ENCODE measurements at regions not wholly inside any gene's neighbourhood (a gene's known extent, or its start where the extent isn't known, plus 50 kb on each side); places are given as distances from the start of the nearest gene placed in this dataset.

DNA sequence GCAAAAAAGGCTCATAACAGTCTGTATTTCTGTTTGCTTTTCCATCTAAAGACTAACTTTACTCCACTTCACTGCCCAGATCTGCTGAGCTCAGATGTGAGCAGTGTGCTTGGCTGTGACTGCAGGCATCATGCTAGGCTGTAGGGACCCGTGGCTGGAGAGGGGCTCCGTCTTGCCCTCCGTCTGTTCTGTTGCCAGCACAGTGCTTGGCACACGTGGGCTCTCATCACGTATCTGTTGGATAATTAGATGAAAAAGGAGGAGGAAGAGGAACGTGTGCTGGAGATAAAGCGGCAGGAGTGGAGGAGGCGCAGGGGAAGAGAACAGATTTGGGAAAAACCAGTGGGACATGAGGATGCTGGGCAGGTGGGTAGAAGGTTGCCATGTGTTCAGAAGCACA, 57.6 kb upstream of the IER3 start:
- Mint-ChIP-seq H3K4me1 (no peaks in the 10 kb centered on the region), H3K27me3 (ENCODE audit: insufficient read depth) (peaks cover 2% of the 10 kb centered on the region), H3K36me3 (ENCODE audit: low read depth) (no peaks in the 10 kb centered on the region), H3K4me3 (no peak overlapping the region), H3K9me3 (peaks cover under 1% of the 10 kb centered on the region), H3K27ac (no peak overlapping the region)
- 79 to 84% methylated on average over 5 to 8 of the region's 8 CpGs for WGBS, 2 experiments (ENCODE audit: insufficient coverage in 1 of 2, insufficient read length in 1 of 2)
- DNase-seq: no peak
- no peaks in the 10 kb centered on the region for H3K36me3 ChIP-seq (ENCODE audit: control insufficient read depth, insufficient read depth, low read length)
- no peak overlapping the region for H3K4me3 ChIP-seq (ENCODE audit: low read length)
- TF ChIP-seq, protein P1, sequence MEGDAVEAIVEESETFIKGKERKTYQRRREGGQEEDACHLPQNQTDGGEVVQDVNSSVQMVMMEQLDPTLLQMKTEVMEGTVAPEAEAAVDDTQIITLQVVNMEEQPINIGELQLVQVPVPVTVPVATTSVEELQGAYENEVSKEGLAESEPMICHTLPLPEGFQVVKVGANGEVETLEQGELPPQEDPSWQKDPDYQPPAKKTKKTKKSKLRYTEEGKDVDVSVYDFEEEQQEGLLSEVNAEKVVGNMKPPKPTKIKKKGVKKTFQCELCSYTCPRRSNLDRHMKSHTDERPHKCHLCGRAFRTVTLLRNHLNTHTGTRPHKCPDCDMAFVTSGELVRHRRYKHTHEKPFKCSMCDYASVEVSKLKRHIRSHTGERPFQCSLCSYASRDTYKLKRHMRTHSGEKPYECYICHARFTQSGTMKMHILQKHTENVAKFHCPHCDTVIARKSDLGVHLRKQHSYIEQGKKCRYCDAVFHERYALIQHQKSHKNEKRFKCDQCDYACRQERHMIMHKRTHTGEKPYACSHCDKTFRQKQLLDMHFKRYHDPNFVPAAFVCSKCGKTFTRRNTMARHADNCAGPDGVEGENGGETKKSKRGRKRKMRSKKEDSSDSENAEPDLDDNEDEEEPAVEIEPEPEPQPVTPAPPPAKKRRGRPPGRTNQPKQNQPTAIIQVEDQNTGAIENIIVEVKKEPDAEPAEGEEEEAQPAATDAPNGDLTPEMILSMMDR (conservative IDR thresholded peaks at IDR 0.05): no peak
- no peak overlapping the region for H3K9ac ChIP-seq (ENCODE audit: extremely low read depth, low read length, poor library complexity, severe bottlenecking)
- no peaks in the 10 kb centered on the region for H3K9me3 ChIP-seq (ENCODE audit: control insufficient read depth, low read length)
- H3K4me1 ChIP-seq (ENCODE audit: control insufficient read depth, insufficient read depth, low read length): no peaks in the 10 kb centered on the region
- H3K27me3 ChIP-seq (ENCODE audit: control insufficient read depth, insufficient read depth, low read length, poor library complexity, severe bottlenecking): no peaks in the 10 kb centered on the region
- no peak overlapping the region for H3K27ac ChIP-seq (ENCODE audit: low read depth, low read length)

DNA sequence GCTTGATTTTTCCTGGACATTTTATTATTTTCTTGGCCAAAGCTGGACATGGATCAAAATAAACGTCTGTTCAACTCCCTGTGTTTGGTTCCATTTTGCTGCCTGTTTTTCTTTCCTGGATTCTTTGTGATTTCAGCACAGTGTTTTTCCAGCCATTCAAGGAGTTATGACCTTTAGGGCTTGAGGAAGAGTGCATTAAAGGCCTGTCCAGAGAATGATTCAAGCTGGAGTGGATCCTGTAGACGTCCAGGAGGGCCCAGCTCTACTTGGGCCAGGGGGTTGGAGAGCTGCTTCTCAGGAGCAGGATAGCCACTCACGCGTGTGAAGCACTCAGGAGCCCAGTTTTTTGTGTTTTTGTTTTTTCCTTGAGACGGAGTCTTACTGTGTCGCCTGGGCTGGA, 56.5 kb upstream of the IER3 start:
- no peak overlapping the region for H3K4me3 Mint-ChIP-seq
- H3K9me3 Mint-ChIP-seq: no peaks in the 10 kb centered on the region
- no peak overlapping the region for H3K27ac ChIP-seq (ENCODE audit: low read depth, low read length)
- H3K36me3 ChIP-seq (ENCODE audit: control insufficient read depth, insufficient read depth, low read length): no peaks in the 10 kb centered on the region
- TF ChIP-seq, protein P1 (conservative IDR thresholded peaks at IDR 0.05): no peak
- no peaks in the 10 kb centered on the region for H3K36me3 Mint-ChIP-seq (ENCODE audit: low read depth)
- H3K9me3 ChIP-seq (ENCODE audit: control insufficient read depth, low read length): no peaks in the 10 kb centered on the region
- no peaks in the 10 kb centered on the region for H3K4me1 Mint-ChIP-seq
- peaks cover 7% of the 10 kb centered on the region for H3K27me3 Mint-ChIP-seq (ENCODE audit: insufficient read depth)
- H3K4me3 ChIP-seq (ENCODE audit: low read length): no peak overlapping the region
- DNase-seq: no peak
- 94 to 95% methylated on average over 6 of the region's 6 CpGs for WGBS, 2 experiments (ENCODE audit: insufficient coverage in 1 of 2, insufficient read length in 1 of 2)
- H3K9ac ChIP-seq (ENCODE audit: extremely low read depth, low read length, poor library complexity, severe bottlenecking): no peak overlapping the region
- no peaks in the 10 kb centered on the region for H3K4me1 ChIP-seq (ENCODE audit: control insufficient read depth, insufficient read depth, low read length)
- H3K27me3 ChIP-seq (ENCODE audit: control insufficient read depth, insufficient read depth, low read length, poor library complexity, severe bottlenecking): no peaks in the 10 kb centered on the region
- no peak overlapping the region for H3K27ac Mint-ChIP-seq

DNA sequence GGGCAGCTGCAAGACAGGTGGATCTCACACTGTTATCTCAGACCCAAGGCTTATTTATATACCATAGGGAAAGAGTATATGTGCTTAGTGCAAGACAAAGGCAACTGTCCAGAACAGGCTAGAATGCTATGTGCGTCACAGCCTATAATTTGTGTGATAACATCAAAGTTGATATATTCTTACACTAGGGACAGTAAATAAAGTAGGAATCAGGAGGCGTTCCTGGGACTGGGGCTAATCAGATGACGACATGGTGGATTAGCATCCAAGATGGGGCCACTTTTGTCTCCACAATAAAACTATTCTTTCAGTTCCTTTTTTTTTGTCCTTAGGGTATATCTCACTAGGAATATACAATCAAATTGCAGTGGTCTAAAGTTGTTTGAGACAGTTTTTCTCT, 54.9 kb upstream of the IER3 start:
- Histone ChIP-seq H3K9me3 (ENCODE audit: control insufficient read depth, low read length) (no peaks in the 10 kb centered on the region), H3K36me3 (ENCODE audit: control insufficient read depth, insufficient read depth, low read length) (no peaks in the 10 kb centered on the region), H3K4me3 (ENCODE audit: low read length) (no peak overlapping the region), H3K9ac (ENCODE audit: extremely low read depth, low read length, poor library complexity, severe bottlenecking) (no peak overlapping the region), H3K4me1 (ENCODE audit: control insufficient read depth, insufficient read depth, low read length) (no peaks in the 10 kb centered on the region), H3K27me3 (ENCODE audit: control insufficient read depth, insufficient read depth, low read length, poor library complexity, severe bottlenecking) (no peaks in the 10 kb centered on the region), H3K27ac (ENCODE audit: low read depth, low read length) (no peak overlapping the region)
- peaks cover 14% of the 10 kb centered on the region for H3K27me3 Mint-ChIP-seq (ENCODE audit: insufficient read depth)
- TF ChIP-seq, protein P1 (conservative IDR thresholded peaks at IDR 0.05): no peak
- H3K36me3 Mint-ChIP-seq (ENCODE audit: low read depth): no peaks in the 10 kb centered on the region
- H3K4me3 Mint-ChIP-seq: no peak overlapping the region
- no peaks in the 10 kb centered on the region for H3K9me3 Mint-ChIP-seq
- DNase-seq: no peak
- no peak overlapping the region for H3K27ac Mint-ChIP-seq
- no peaks in the 10 kb centered on the region for H3K4me1 Mint-ChIP-seq
- WGBS, 2 experiments (ENCODE audit: insufficient coverage in 1 of 2, insufficient read length in 1 of 2): 94 to 95% methylated on average over 2 to 3 of the region's 3 CpGs
